PC-3 (cell line): ENCODE measurements at regions not wholly inside any gene's neighbourhood (a gene's known extent, or its start where the extent isn't known, plus 50 kb on each side); places are given as distances from the start of the nearest gene placed in this dataset.

Experiments
- CTCF ChIP-seq: fragments of 300-600 bp; sonication (generic); conservative IDR thresholded peaks from 2 replicates; pipeline ENCODE4 v1.5.1; 2017; ENCODE audit warnings: antibody characterized with exemption, low read depth, mild to moderate bottlenecking, low read length
- EZH2 ChIP-seq: fragments of 300-600 bp; sonication (generic); IDR thresholded peaks from one replicate; pipeline ENCODE4 v1.6.1; 2017; ENCODE audit warnings: antibody characterized with exemption, mild to moderate bottlenecking, low read length; ENCODE audit not compliant: unreplicated experiment

GRCh38 chr9:26760675-26761074, 131.9 kb downstream of the CAAP1 start:
- no peak for TF ChIP-seq EZH2
- TF ChIP-seq CTCF = no peak
